Pulmonary artery endothelial cell (primary cell): ENCODE measurements at regions not wholly inside any gene's neighbourhood (a gene's known extent, or its start where the extent isn't known, plus 50 kb on each side); places are given as distances from the start of the nearest gene placed in this dataset.
"Not testable (repeated sequence)": the region's sequence is repeated elsewhere in the genome, so short reads cannot be mapped to it uniquely, and the experiment has no call there.

Source experiments
- DNase-seq: peaks from one replicate; pipeline ENCODE4 v3.0.0-alpha.2; 2011; ENCODE audit warnings: low read depth, low spot score

DNA sequence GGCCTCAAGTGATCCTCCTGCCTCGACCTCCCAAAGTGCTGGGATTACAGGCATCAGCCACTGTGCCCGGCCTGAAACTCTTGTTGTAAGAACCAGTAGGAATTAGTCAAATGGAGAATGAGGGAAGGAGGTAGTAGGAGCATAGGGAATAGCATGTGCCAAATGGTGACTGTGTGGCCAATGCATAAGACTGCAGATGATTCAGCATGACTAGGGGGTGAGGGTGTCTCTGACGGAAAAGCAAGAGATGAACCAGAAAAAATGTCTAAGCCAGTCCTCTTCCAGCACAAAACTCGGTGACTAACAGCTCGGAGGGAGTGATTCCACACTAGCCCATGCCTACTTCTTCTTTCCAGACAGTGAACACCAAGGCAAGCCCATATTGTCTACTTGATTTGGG lies 58.2 kb upstream of the DUSP21 start:
- DNase-seq, result no peak

DNA sequence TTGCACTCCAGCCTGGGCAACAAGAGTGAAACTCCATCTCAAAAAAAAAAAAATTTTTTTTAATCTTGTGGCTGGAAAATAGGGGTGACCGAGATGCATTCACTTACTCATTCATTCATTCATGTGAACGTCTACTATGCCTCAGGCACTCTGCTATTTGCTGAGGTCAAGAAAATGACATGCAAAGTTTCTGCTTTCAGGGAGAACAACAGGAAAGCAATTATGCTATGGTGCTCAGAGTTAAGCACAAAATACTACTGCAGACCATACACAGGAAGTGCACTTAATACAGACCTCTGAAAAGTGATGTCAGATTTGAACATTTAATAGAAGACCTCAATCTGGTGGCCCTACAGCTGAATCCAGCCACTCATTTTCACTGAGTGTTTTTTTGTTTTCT lies 59.6 kb upstream of the DUSP21 start:
- no peak for DNase-seq

DNA sequence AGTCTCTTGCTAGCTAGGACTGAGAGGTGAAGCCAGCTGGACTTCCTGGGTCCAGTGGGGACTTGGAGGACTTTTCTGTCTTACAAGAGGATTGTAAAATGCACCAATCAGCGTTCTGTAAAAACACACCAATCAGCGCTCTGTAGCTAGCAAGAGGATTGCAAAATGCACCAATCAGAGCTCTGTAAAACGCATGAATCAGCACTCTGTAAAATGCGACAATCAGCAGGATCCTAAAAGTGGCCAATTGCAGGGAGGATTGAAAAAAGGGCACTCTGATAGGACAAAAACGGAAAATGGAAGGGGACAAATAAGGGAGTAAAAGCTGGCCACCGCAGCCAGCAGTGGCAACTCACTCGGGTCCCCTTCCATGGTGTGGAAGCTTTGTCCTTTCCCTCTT lies 65.6 kb upstream of the DUSP21 start:
- no peak for DNase-seq

DNA sequence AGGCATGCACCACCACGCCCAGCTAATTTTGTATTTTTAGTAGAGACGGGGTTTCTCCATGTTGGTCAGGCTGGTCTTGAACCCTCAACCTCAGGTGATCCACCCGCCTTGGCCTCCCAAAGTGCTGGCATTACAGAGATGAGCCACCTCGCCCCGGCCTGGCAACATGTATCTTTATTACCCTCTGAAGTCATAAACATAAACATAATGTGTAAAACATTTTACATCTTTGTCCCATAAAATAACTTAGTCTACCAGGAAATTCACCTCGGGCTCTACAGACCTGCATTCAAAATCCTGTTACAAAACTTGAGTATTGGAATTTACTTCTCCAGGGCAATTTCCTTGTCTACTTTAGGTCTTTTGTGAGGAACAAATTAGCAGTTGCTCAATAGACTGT lies 68.1 kb upstream of the DUSP21 start:
- DNase-seq, result no peak

DNA sequence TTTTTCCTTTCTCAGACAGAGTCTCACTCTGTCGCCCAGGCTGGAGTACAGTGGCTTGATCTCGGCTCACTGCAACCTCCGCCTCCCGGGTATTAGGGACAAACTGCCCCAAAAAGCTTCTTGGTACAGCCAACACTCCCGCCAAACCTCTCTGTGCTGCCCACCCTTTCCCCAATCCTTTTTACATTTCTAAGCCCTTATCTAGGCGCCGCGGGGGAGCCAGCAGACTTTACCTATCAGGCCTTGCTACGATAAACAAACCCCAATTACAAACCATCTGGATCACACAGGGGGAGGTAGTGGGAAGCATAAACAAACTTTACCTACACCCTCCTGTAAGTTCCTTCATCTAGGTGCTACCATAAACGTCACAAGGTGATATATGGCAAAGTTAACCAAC lies 69.8 kb upstream of the DUSP21 start:
- DNase-seq, result not testable (repeated sequence)

DNA sequence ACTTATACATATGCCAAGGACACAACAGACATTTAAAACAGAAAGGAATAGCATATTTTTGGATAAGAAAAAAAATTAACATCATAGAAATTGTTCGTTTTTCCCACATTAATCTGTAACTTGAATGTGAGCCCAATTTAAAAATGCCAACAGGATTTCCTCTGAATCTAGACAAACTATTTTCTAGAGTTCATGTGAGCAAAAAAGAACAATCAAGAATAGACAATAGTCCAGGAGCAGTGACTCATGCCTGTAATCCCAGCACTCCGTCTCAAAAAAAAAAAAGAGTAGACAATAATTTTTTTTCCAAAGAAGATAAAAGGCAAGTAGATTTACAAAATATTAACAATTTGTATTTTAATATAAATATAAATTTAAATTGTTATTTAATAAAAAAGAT lies 73.7 kb upstream of the DUSP21 start:
- DNase-seq, result peak; percentile 30

DNA sequence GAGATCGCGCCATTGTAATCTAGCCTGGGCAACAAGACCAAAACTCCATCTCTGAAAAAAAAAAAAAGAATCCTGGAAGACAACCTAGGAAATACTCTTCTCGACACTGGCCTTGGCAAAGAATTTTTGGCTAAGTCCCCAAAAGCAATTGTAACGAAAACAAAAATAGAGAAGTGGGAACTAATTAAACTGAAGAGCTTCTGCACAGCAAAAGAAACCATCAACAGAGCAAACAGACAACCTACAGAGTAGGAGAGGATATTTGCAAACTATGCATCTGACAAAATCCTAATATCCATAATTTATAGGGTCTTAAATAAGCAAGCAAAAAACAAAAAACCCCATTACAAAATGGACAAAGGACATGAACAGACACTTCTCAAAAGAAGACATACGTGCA lies 76.5 kb upstream of the DUSP21 start:
- no peak for DNase-seq

DNA sequence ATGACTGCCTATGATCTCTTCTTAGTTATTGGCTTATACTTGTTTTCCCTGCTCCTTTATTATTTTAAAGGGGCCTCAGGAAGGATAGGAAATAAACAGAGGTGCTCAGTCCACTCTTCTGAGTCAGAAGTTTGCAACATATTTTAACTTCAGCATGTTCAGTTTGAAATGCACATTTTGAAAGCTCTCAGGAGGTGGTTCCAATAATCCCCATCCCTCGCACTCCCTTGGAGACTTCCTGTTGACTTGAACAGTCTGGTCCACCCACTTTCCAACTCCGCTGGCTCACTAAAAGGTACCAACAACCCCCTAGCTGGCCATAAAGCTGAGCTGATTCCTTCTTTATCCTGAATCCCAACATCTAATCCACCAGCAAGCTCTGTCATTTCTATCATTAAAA lies 78.3 kb upstream of the DUSP21 start:
- DNase-seq, result no peak

DNA sequence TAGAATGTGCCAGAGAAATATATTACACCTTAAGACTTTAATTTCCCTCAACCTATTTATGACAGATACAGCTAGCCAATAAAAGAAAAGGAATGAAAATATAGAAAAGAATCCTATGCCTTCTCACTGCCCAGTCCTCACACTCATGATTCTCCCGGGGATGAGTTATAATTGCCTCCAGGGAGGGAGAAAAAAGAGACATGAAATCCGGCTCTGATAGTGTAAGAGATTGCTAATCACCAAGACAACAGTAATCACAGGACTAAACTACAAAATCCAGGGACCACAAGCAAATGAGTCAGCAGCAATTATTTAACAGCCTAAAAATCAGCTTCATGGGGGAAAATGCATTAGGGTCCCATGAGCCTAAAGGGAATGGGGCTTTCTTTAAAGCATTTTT lies 95.9 kb upstream of the DUSP21 start:
- no peak for DNase-seq

DNA sequence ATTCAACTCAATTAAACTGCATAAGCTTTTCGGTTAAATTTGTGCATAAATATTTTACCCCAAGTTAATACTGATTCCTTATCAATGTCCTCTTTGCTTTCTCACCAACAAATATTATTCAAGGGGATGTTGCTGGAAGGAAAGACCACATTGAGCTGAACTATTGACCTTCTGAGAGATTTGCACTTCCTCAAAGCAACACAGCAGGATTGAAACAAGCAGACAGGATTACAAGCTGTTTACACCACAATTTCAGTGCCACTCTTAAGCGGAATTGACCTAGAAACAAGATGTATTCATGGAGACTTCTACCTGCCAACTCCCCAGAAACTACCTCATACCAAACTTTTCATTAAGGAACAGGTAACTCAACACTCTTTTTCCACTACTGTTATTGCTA lies 96.5 kb upstream of the DUSP21 start:
- DNase-seq, result no peak

DNA sequence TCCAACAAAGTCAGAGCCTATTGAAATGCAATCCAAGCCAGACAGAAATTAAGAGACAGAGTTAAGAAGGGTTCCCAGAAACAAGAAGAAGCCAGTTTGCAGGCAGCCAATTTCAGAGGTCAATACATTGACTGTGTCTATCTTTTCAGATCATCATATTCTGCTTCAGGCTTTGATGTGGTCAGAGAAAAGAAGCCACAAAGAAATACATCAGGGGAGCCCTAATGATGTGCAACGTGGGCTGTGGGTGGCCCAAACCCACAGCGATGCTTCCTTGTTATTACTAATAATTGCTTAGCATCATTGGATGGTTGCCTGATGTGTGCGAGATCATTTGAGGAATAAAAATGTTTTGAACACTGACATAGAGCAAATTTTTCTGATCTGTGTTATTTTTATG lies 99.0 kb upstream of the DUSP21 start:
- DNase-seq, result no peak

DNA sequence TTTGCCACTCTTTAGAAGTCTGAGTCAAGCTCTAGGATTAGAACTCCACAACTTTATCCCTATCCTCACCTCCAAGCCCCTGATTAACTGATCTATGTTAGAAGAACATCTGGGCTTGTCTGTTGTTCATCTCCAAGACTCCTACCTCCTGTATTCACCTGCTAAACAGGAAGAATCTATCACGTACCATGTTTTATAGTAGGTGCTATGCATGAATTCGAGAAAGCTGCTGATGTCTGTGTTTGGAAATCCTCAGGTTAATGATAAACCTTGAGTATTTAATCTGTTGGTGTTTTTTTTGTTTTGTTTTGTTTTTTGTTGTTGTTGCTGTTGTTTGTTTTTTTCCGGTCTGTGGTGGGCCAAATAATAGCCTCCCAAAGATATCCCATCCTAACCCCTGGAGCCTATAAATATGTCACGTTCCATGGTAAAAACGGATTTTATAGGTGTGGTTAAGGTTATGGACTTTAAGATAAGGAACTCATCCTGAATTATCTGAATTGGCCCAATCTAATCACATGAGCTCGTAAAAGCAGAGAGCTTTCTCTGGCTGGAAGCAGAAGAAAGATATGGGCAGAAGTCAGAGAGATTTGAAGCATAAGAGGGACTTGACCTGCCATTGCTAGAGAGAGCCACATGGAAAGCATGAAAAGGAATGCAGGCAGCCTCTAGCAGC lies 101.2 kb upstream of the DUSP21 start:
- DNase-seq, result no peak

DNA sequence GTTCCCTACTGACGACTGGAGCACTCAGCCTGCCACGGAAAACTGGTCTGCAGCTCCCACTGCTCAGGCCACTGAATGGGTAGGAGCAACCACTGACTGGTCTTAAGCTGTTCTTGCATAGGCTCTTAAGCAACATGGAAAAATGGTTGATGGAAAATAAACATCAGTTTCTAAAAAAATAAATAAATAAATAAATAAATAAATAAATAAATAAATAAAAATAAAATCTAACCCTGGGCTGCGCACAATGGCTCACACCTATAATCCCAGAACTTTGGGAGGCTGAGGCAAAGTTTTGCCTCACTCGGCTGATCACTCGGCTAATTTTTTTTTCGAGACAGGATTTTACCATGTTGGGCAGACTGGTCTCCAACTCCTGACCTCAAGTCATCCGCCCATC lies 102.0 kb upstream of the DUSP21 start:
- DNase-seq, result not testable (repeated sequence)

DNA sequence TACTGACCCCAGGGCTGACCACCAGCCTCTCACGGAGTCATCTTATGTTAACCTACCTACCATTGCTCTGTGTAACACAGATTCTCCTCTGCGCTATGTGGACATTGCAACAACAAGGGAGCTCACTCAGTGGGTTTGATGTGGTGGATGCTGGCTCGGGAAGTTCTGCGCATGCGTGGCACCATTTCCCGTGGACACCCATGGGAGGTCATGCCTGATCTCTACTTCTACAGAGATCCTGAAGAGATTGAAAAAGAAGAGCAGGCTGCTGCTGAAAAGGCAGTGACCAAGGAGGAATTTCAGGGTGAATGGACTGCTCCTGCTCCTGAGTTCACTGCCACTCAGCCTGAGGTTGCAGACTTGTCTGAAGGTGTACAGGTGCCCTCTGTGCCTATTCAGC lies 102.4 kb upstream of the DUSP21 start:
- DNase-seq, result not testable (repeated sequence)

DNA sequence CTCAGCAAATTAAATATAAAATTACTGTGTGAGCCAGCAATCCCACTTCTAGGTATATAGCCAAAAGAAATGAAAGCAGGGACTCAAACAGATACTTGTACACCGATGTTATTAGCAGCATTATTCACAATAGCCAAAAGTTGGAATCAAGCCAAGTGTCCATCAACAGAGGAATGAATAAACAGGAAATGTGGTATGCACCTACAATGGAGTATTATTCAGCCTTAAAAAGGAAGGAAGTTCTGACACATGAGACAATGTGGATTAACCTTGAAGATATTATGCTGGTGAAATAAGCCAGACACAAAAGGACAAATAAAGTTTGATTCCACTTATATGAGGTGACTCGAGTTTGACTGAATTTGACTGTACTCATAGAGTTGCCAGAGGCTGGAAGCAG lies 108.3 kb upstream of the DUSP21 start:
- DNase-seq, result peak; percentile 37

DNA sequence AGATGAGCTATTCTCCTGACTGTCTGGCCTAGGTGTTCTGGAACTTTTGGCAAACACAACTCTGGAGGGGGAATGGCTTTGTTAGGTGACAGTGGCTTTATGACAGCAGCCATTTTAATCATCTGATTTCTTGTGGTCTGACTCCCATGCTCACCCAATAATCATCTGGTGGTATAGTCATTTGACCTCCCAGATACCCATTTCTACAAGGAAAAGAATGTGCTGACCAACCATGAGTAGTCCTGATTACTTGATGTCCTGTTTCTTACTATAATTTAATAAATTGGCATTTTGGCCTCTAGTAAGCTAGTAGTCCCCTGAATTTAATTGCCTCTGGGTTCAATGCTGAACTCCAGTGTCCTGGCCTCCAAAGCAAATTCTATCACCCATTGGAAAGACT lies 109.9 kb upstream of the DUSP21 start:
- DNase-seq, result no peak

DNA sequence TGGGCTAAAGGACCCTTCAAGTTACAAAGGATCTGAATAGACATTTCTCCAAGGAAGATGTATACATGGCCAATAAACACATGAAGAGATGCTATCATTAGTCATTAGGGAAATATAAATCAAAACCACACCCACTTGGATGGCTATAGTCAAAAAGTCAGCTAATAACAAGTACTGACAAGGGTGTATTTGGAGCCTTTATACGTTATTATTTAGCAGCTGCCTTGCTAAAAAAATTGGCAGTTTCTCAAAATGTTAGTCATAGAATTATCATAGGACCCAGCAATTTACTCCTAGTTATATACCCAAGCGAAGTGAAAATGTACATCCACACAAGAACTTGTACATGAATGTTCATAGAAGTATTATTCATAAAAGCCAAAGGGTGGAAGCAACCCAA lies 112.7 kb upstream of the DUSP21 start:
- no peak for DNase-seq

DNA sequence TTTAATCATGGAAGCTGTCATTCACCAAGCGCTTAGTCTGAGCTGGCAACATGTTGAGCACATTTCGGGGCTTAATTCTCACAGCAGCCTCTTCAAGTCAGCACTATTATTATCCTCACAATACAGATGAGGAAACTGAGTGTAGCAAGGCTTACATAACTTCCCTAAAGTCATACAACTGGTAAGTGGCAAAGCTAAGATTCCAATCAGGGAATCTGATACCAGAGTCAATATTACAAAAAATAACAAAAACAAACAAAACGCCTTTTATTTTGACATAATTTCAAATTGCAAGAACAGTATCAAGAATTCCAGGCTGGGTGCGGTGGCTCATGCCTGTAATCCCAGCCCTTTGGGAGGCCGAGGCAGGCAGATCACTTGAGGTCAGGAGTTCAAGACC lies 120.4 kb upstream of the DUSP21 start:
- DNase-seq, result no peak

DNA sequence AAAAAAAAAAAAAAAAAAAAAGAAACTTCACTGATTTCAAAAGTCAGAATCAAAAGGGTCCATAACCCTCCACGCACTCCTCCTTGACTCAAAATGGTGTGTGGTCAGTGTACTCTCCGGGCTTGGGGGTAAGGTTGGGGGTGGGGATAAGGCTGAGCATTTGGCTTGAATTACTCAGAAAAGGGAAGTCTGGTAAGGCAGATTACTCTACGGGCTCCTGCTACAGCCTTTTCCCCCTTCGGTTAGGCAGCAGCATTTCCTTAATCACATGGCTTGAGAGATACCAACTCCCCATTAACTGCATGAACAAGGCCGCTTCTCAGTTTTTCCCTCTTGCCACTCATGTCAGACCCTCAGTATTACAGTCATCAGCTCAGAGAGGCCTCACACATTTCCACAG lies 135.4 kb upstream of the DUSP21 start:
- no peak for DNase-seq

DNA sequence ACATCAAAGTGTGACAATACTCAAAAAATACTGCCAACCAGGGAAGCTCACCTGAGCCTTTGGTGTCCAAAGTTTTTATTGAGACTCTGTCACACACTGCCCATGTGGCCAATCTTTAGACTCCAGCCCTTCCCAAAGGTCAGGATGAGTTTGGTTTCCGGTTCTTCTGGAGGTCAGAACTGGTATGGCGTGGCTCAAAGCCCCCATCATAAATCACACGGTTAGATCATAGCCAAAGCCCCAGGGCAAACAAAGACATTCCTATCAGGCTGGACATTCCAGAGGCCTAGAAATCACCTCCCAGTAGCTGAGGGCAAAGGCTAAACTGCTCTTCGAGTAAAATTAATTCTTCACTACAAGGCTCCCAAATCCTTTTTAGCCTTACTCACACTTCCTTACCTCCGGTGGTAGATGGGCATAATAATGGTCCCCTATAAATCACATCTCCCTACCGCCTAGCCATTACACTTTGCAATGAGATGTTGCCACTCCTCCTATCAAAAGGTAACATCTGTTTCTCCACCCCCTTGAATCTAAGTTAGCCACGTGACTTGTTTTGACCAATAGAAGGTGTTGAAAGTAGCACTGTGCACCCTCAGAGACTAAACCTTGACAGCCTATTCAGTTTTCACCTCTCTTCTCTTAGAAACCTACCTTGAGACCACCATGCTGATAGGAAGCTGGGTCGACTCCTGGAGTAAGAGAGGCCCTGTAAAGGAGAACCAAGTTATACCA lies 137.8 kb upstream of the DUSP21 start:
- no peak for DNase-seq

DNA sequence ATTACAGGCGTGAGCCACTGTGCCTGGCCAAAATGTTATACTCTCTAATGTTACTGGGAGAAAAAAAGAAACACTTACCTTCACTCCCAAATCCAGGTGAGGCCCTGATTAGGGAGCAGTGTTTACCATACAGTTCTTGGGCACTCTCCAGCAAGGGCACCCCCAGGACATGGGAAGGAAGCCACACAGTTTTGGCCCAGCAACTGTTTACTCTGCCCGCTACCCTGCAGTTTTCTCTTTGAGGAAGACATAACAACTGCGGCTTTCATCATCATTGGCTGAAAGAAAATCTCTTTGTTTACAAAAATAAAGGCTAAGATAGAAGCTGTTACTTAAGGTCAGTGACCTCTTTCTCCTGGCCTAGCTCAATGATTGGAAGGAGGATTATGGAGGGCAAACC lies 145.5 kb upstream of the DUSP21 start:
- no peak for DNase-seq

DNA sequence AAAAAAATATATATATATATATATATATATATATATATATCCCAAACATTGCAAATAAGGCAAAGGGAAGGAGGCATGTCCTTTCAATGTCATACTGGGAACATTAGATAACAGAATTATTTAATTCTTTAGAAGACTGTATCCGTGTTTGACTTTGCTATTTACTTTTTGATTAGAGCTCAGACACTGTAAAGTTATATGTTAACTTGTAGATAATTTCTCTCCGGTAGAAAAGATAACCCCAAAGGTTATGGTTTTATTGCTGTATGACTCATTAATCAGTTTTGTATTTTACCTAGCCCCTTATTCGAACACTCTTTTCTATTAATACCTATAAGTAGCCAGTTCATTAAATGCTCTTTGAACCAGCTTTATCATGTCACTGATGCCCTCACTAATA lies 150.6 kb upstream of the DUSP21 start:
- no peak for DNase-seq

DNA sequence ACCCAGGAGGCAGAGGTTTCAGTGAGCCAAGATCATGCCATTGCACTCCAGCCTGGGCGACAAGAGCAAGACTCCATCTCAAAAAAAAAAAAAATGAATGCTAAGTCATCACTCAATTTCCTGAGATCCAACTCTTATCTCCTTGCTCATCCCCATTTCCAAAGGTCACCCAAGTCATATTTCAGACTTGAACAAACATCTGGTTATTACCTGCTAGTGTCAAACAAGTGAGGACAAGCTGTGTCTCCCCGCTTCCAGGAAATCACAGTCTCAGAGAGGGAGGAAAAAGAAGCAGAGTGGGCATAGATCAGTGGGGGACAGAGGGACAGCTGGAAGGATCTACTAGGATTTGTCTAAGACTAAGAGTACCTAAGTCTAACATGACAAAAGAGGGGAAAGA lies 147.5 kb upstream of the FUNDC1 start:
- DNase-seq, result no peak
